HEK293 (cell line): ENCODE measurements at regions not wholly inside any gene's neighbourhood (a gene's known extent, or its start where the extent isn't known, plus 50 kb on each side); places are given as distances from the start of the nearest gene placed in this dataset.

Source experiments
- CTCF ChIA-PET: fragments of 350-600 bp; formaldehyde crosslinking; extraction: SDS; loops from one replicate; lab custom pipeline; 2021; ENCODE audit warnings: antibody characterized with exemption; lab: Yijun Ruan, JAX
- POLR2A ChIA-PET: fragments of 300-600 bp; formaldehyde crosslinking; extraction: SDS; loops from one replicate; lab custom pipeline; 2020; ENCODE audit warnings: antibody characterized with exemption, inconsistent platforms; lab: Yijun Ruan, JAX
- H3K27ac ChIP-seq: fragments of 200-500 bp; sonication (Bioruptor generic); 2 replicates; pipeline ENCODE4 v1.5.1; 2014; ENCODE audit warnings: low read depth, low read length, control low read depth, inconsistent platforms; ENCODE audit errors: extremely low read depth
- H3K36me3 ChIP-seq, 2 experiments: fragments of 200-500 bp in 1 of 2; sonication (Bioruptor generic) in 1 of 2; 1 replicate in 1 of 2; 2 replicates in 1 of 2; pipeline ENCODE4 v1.5.1; 2014 to 2017; ENCODE audit warnings: inconsistent platforms in 2 of 2, low read length in 2 of 2; ENCODE audit not compliant: control insufficient read depth in 2 of 2, insufficient read depth in 1 of 2
- H3K4me1 ChIP-seq: fragments of 200-500 bp; sonication (Bioruptor generic); 2 replicates; pipeline ENCODE4 v1.5.1; 2014; ENCODE audit warnings: mild to moderate bottlenecking, low read length, inconsistent platforms; ENCODE audit not compliant: control insufficient read depth, insufficient read depth
- H3K4me3 ChIP-seq: 2 replicates; pipeline ENCODE4 v1.5.1; 2011; ENCODE audit warnings: low read depth, mild to moderate bottlenecking, control low read depth, low read length, moderate library complexity
- H3K9me3 ChIP-seq: fragments of 200-500 bp; sonication (Bioruptor generic); 2 replicates; pipeline ENCODE4 v1.5.1; 2014; ENCODE audit warnings: low read depth, low read length, inconsistent platforms; ENCODE audit not compliant: control insufficient read depth, insufficient read depth
- ATF2 ChIP-seq: fragments of 450-650 bp; formaldehyde crosslinking; IDR thresholded peaks from 2 replicates; pipeline ENCODE4 v1.5.1; 2016; ENCODE audit warnings: missing biosample characterization, missing genetic modification characterization, low read depth
- CTCF ChIP-seq: fragments of 450-650 bp; formaldehyde crosslinking; IDR thresholded peaks from 2 replicates; pipeline ENCODE4 v1.5.1; 2016; ENCODE audit warnings: missing biosample characterization, missing genetic modification characterization
- EGR2 ChIP-seq: fragments of 450-650 bp; formaldehyde crosslinking; IDR thresholded peaks from 2 replicates; pipeline ENCODE4 v1.5.1; 2016; ENCODE audit warnings: low read depth, missing biosample characterization, missing genetic modification characterization
- OSR2 ChIP-seq: fragments of 450-650 bp; formaldehyde crosslinking; IDR thresholded peaks from 2 replicates; pipeline ENCODE4 v1.5.1; 2016; ENCODE audit warnings: missing biosample characterization, missing genetic modification characterization
- SETDB1 ChIP-seq: IDR thresholded peaks from one replicate; pipeline ENCODE4 v1.6.1; 2017; ENCODE audit warnings: mild to moderate bottlenecking, low read length, moderate library complexity, mixed read lengths; ENCODE audit not compliant: insufficient read length
- TRIM28 ChIP-seq: IDR thresholded peaks from 2 replicates; pipeline ENCODE4 v1.6.1; 2011; ENCODE audit warnings: low read length, control low read depth, borderline replicate concordance
- ZBTB26 ChIP-seq: fragments of 450-650 bp; formaldehyde crosslinking; optimal IDR thresholded peaks from 2 replicates; pipeline ENCODE3; 2016; ENCODE audit warnings: missing biosample characterization, mild to moderate bottlenecking, missing genetic modification characterization
- ZBTB44 ChIP-seq: fragments of 450-650 bp; IDR thresholded peaks from 2 replicates; pipeline ENCODE4 v1.5.1; 2018; ENCODE audit warnings: missing biosample characterization, mild to moderate bottlenecking, missing genetic modification characterization
- ZBTB48 ChIP-seq: fragments of 450-650 bp; formaldehyde crosslinking; IDR thresholded peaks from 2 replicates; pipeline ENCODE4 v1.5.1; 2016; ENCODE audit warnings: missing biosample characterization, missing genetic modification characterization
- ZNF10 ChIP-seq: fragments of 450-650 bp; formaldehyde crosslinking; IDR thresholded peaks from 2 replicates; pipeline ENCODE4 v1.5.1; 2017; ENCODE audit warnings: missing biosample characterization, missing genetic modification characterization
- ZNF138 ChIP-seq: fragments of 450-650 bp; formaldehyde crosslinking; IDR thresholded peaks from 2 replicates; pipeline ENCODE4 v1.5.1; 2016; ENCODE audit warnings: missing biosample characterization, missing genetic modification characterization, borderline replicate concordance
- ZNF175 ChIP-seq: fragments of 450-650 bp; formaldehyde crosslinking; IDR thresholded peaks from 2 replicates; pipeline ENCODE4 v1.5.1; 2016; ENCODE audit warnings: missing biosample characterization, missing genetic modification characterization
- ZNF24 ChIP-seq: fragments of 450-650 bp; formaldehyde crosslinking; IDR thresholded peaks from 2 replicates; pipeline ENCODE4 v1.5.1; 2016; ENCODE audit warnings: missing biosample characterization, missing genetic modification characterization
- ZNF266 ChIP-seq: fragments of 450-650 bp; formaldehyde crosslinking; IDR thresholded peaks from 2 replicates; pipeline ENCODE4 v1.5.1; 2016; ENCODE audit warnings: missing biosample characterization, missing genetic modification characterization, low read depth
- ZNF311 ChIP-seq: fragments of 450-650 bp; formaldehyde crosslinking; IDR thresholded peaks from 2 replicates; pipeline ENCODE4 v1.5.1; 2017; ENCODE audit warnings: missing biosample characterization, missing genetic modification characterization, borderline replicate concordance
- ZNF366 ChIP-seq: fragments of 450-650 bp; formaldehyde crosslinking; conservative IDR thresholded peaks from 2 replicates; pipeline ENCODE4 v1.5.1; 2016; ENCODE audit warnings: missing biosample characterization, missing genetic modification characterization
- ZNF391 ChIP-seq: fragments of 450-650 bp; formaldehyde crosslinking; IDR thresholded peaks from 2 replicates; pipeline ENCODE4 v1.5.1; 2016; ENCODE audit warnings: low read depth, missing biosample characterization, missing genetic modification characterization, borderline replicate concordance
- ZNF404 ChIP-seq: fragments of 450-650 bp; formaldehyde crosslinking; IDR thresholded peaks from 2 replicates; pipeline ENCODE4 v1.5.1; 2017; ENCODE audit warnings: missing biosample characterization, missing genetic modification characterization
- ZNF473 ChIP-seq: fragments of 450-650 bp; formaldehyde crosslinking; IDR thresholded peaks from 2 replicates; pipeline ENCODE4 v1.5.1; 2017; ENCODE audit warnings: missing biosample characterization, missing genetic modification characterization
- ZNF488 ChIP-seq: fragments of 450-650 bp; formaldehyde crosslinking; IDR thresholded peaks from 2 replicates; pipeline ENCODE4 v1.5.1; 2016; ENCODE audit warnings: missing biosample characterization, missing genetic modification characterization
- ZNF521 ChIP-seq: fragments of 450-650 bp; formaldehyde crosslinking; IDR thresholded peaks from 2 replicates; pipeline ENCODE4 v1.5.1; 2017; ENCODE audit warnings: missing biosample characterization, mild to moderate bottlenecking, missing genetic modification characterization
- ZNF548 ChIP-seq: fragments of 450-650 bp; formaldehyde crosslinking; IDR thresholded peaks from 2 replicates; pipeline ENCODE4 v1.5.1; 2016; ENCODE audit warnings: missing biosample characterization, missing genetic modification characterization
- ZNF623 ChIP-seq: fragments of 450-650 bp; formaldehyde crosslinking; IDR thresholded peaks from 2 replicates; pipeline ENCODE4 v1.5.1; 2016; ENCODE audit warnings: missing biosample characterization, missing genetic modification characterization
- ZNF626 ChIP-seq: fragments of 450-650 bp; sonication (Bioruptor Pico); formaldehyde crosslinking; IDR thresholded peaks from 2 replicates; pipeline ENCODE4 v1.5.1; 2018; ENCODE audit warnings: missing biosample characterization, missing genetic modification characterization, inconsistent platforms
- ZNF792 ChIP-seq: fragments of 450-650 bp; formaldehyde crosslinking; IDR thresholded peaks from 2 replicates; pipeline ENCODE4 v1.5.1; 2016; ENCODE audit warnings: missing biosample characterization, missing genetic modification characterization

GRCh38 chr1:157356601-157357000, 195.7 kb downstream of the FCRL5 start (continued):
- TF ChIP-seq ZNF311 (tag by site-specific recombination) (no peak), ZNF488 (tag by site-specific recombination) (no peak), ZNF521 (tag by site-specific recombination) (no peak), ZNF623 (tag by site-specific recombination) (no peak), ZNF404 (tag by site-specific recombination) (no peak), ZNF24 (tag by site-specific recombination) (no peak), ZNF792 (tag by site-specific recombination) (no peak)

- H3K4me3 ChIP-seq = no peak overlapping the region
- no peak for TF ChIP-seq ZNF391
- no peak for TF ChIP-seq ZBTB26 (tag by site-specific recombination)
- no peak for TF ChIP-seq EGR2 (tag by site-specific recombination)
- TF ChIP-seq, all 188 proteins: peak for 0
- ChIA-PET CTCF (interaction anchor here (0.6 to 3.0 kb wide), 5 partner anchors 10 to 1196 kb away, joined by 3 to 11 read pairs (median 4); no protein-coding TSS in a partner anchor), POLR2A (no interaction called here)
- no peak overlapping the region for H3K27ac ChIP-seq
- H3K9me3 ChIP-seq = no peaks in the 10 kb centered on the region
- no peaks in the 10 kb centered on the region for H3K4me1 ChIP-seq
- no peaks in the 10 kb centered on the region for H3K36me3 ChIP-seq
These were observed 198.8 kb downstream of the FCRL5 start for GRCh38 chr1:157353546-157353945.

GRCh38 chr1:157352817-157353408, 199.4 kb downstream of the FCRL5 start:
- Histone ChIP-seq H3K4me3 (no peak overlapping the region), H3K36me3 (no peaks in the 10 kb centered on the region), H3K4me1 (no peaks in the 10 kb centered on the region), H3K27ac (no peak overlapping the region), H3K9me3 (no peaks in the 10 kb centered on the region)
- no peak for TF ChIP-seq ATF2 (tag by site-specific recombination)
- TF ChIP-seq ZNF473 (tag by site-specific recombination) = no peak
- TF ChIP-seq ZBTB48 (tag by site-specific recombination) = no peak
- TF ChIP-seq ZNF10 = no peak
- POLR2A ChIA-PET = no interaction called here
- CTCF ChIA-PET = interaction anchor here (0.6 to 1.3 kb wide), 3 partner anchors 10 to 1197 kb away, joined by 3 to 7 read pairs (median 5); no protein-coding TSS in a partner anchor

- Histone ChIP-seq H3K9me3 (no peaks in the 10 kb centered on the region), H3K4me3 (no peak overlapping the region), H3K4me1 (no peaks in the 10 kb centered on the region), H3K36me3 (no peaks in the 10 kb centered on the region), H3K27ac (no peak overlapping the region)
- POLR2A ChIA-PET = no interaction called here
- CTCF ChIA-PET = interaction anchor here (0.6 kb wide), 1 partner anchor 181 kb away, joined by 5 read pairs; no protein-coding TSS in a partner anchor
- TF ChIP-seq ZBTB44 (tag by site-specific recombination) (no peak), ZNF175 (tag by site-specific recombination) (no peak), ZNF138 (tag by site-specific recombination) (no peak), OSR2 (tag by site-specific recombination) (no peak), CTCF (tag by site-specific recombination) (no peak), ZNF366 (tag by site-specific recombination) (no peak), ZNF626 (tag by site-specific recombination) (no peak), TRIM28 (no peak), ZNF548 (tag by site-specific recombination) (no peak), SETDB1 (no peak), ZNF266 (tag by site-specific recombination) (no peak)
These were observed 200.1 kb downstream of the FCRL5 start for GRCh38 chr1:157352216-157352615.
